GM11168 (cell line): ENCODE measurements at regions not wholly inside any gene's neighbourhood (a gene's known extent, or its start where the extent isn't known, plus 50 kb on each side); places are given as distances from the start of the nearest gene placed in this dataset.
"Not testable (repeated sequence)": the region's sequence is repeated elsewhere in the genome, so short reads cannot be mapped to it uniquely, and the experiment has no call there.

Source experiments
- in situ Hi-C: fragments of 300-500 bp; cut with MboI; formaldehyde crosslinking; loops from one replicate; pipeline ENCODE4 v1.12.0; 2022; ENCODE audit warnings: low sequenced_read_pairs; ENCODE audit not compliant: unreplicated experiment

- in situ Hi-C loops, result no loop called here
Measured at GRCh38 chr3:105285653-105286241, 81.0 kb upstream of the ALCAM start.

- in situ Hi-C loops, result no loop called here
Measured at GRCh38 chr3:105293441-105293840, 73.3 kb upstream of the ALCAM start.

DNA sequence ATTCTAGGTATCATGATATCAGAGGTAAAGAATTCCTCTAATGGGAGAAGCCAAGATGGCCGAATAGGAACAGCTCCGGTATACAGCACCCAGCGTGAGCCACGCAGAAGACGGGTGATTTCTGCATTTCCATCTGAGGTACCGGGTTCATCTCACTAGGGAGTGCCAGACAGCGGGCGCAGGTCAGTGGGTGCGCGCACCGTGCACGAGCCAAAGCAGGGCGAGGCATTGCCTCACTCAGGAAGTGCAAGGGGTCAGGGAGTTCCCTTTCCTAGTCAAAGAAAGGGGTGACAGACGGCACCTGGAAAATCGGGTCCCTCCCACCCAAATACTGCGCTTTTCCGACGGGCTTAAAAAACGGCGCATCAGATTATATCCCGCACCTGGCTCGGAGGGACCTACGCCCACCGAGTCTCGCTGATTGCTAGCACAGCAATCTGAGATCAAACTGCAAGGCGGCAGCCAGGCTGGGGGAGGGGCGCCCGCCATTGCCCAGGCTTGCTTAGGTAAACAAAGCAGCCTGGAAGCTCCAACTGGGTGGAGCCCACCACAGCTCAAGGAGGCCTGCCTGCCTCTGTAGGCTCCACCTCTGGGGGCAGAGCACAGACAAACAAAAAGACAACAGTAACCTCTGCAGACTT, 70.4 kb upstream of the ALCAM start:
- in situ Hi-C loops, result not testable (repeated sequence)

GRCh38 chr3:105304487-105304886, 62.2 kb upstream of the ALCAM start:
- in situ Hi-C loops, result no loop called here

DNA sequence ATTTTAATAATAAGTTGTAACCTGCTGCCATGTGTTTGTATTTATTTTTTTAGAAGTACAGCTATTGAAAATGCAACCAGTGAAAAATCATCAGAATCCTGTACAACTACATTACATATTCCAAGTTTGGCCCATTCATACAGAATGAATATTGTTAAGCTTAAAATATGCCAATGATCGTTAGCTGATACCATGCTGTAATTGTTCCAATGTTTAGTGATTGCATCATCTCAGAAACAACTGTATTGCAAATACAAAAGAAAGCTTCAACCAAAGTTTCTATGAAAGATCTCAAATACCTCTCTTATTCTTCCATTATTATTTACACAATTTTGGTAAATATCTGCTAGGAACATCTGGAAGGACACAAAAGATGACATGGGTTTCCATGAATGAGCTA, 51.6 kb upstream of the ALCAM start:
- in situ Hi-C loops, result no loop called here

GRCh38 chr3:105315815-105316214, 50.9 kb upstream of the ALCAM start:
- in situ Hi-C loops, result no loop called here

GRCh38 chr3:105316331-105316730, 50.4 kb upstream of the ALCAM start:
- in situ Hi-C loops, result no loop called here
